C1 segment of cervical spinal cord (tissue), 14 donors: ENCODE measurements at regions not wholly inside any gene's neighbourhood (a gene's known extent, or its start where the extent isn't known, plus 50 kb on each side); places are given as distances from the start of the nearest gene placed in this dataset.

ENCODE experiments used
- DNase-seq, 14 donors: peaks; one replicate each; lab custom pipeline; 2025; lab: John Stamatoyannopoulos, UW

- no peak for DNase-seq
Observed at GRCh38 chr4:31058656-31059055, 338.5 kb downstream of the PCDH7 start.

DNA sequence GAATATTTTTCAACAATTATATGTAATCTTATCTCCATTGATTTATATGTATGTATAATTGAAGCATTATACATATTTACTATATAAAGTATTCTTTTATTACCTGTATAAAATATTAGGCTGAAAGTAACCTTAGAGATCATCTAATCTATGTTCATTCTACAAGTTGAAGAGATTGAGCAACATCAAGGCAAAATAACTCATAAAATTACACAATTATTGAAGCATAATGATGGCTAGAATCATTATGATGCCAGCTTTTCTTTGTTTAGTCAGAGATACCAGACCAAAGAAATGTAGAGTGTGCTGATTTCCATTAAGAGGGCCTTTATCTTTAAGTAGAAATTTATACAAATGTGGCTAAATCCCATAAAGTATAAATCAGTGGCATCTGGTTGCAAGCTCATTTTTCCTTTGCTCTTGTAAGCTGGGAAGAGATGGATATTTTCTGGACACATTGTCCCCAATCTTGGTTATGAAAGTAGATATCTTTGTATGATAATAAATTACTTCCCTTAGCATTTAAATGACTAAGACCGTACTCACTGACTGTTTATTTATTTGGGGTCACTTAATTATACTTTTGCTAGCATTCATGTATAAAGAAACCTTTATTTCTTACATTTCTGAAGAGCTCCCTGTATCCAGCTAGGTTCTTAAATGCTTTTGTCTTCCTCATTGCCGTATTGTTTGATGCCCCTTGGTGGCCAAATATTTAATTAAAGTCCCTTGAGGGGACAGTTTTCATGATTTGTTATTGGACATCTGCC, 339.8 kb downstream of the PCDH7 start:
- DNase-seq, result no peak

- DNase-seq, result no peak
Observed at GRCh38 chr4:31065086-31065485, 344.9 kb downstream of the PCDH7 start.

GRCh38 chr4:31068257-31069075, 348.3 kb downstream of the PCDH7 start:
- DNase-seq, result no peak

DNA sequence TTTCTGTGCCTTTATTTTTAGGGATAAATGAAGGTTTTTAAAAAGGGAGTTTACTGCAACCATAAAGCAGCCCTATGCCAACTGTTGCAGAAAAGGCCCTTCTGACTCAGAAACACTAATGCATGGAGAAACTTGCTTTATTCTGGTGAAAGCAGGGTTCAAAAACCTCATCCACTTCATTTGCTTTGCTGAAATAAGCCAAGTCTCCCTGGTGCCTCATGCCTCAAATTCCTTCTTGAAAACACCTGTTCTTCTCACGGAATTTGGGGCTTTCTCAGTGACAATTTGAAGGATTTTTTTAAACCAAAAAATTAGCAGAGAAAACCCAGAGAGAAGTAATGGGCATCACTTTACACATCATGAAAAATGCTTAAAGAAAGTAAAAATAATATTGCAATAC, 349.0 kb downstream of the PCDH7 start:
- DNase-seq, result no peak

GRCh38 chr4:31071508-31072486, 351.6 kb downstream of the PCDH7 start:
- DNase-seq, result no peak

DNA sequence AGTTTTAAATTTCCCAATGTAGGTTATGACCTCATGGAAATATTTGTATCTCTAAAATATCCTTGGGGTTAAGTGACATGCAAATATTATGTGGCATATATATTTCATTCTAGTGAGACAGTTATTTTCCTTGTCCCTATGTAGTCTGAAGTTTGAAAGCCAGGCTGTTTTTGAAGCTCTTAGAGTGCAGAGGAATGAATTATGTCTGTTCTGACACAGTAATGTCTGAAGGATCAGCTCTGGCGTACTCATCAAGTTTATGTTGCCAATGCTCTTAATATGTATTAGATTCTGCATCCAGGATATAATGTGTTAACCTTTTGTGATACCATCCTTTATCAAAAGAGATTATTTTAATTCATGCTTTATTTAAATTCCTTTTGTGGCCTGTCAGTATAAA, 355.8 kb downstream of the PCDH7 start:
- DNase-seq, result no peak

DNA sequence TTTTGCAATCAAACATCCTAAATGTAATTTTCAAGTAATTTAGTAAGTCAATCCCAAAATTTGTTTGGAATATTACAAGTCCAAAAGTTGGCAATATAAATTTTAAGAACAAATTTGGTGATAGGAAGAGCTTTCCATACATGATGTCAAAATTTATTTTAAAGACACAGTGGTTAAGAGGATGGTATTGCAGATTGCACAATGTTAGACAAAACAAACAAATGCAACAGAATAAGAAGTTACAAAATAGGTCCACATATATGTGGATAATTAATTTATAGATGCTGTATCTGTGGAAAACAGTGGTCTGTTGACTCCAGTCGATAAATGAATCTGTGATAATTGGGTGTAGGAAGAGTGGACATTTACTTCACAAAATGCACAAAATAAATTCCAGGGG, 358.5 kb downstream of the PCDH7 start:
- DNase-seq, result no peak

DNA sequence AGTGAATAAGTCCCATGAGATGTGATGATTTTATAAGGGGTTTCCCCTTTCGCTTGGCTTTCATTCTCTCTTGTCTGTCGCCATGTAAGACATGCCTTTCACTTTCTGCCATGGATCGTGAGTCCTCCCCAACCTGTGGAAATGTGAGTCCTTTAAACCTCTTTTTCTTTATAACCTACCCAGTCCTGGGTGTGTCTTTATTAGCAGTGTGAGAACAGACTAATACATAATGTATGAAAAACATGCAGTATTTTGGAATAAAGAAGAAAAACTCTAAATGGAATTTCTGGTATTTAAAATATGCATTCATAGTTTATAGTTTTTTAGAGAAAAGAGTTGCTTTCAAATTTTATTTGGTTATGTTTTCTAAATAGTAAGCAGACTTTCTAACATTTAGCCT, 360.7 kb downstream of the PCDH7 start:
- DNase-seq, result no peak

DNA sequence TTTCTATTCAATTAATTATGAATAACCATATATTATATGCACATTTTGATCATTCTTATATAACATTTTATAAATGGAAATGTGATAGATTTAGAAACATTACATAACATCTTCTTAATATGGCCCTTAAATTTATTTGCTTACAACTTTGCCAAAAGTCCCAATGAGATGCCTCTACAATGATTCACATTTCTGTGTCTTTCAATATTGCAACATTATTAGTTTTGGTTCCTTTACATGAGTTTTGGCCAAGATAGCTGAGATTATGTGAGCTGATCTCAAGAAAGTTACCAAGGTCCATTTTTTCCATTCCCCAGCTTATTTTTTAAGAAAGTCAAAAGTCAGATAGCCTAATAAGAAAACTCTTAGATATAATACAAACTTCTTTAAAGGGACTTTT, 361.2 kb downstream of the PCDH7 start:
- DNase-seq, result no peak

GRCh38 chr4:31083456-31083855, 363.3 kb downstream of the PCDH7 start:
- DNase-seq, result no peak

- DNase-seq, result no peak
Observed at GRCh38 chr4:31084806-31085416, 364.7 kb downstream of the PCDH7 start.

GRCh38 chr4:31085689-31086088, 365.5 kb downstream of the PCDH7 start:
- DNase-seq, result no peak

DNA sequence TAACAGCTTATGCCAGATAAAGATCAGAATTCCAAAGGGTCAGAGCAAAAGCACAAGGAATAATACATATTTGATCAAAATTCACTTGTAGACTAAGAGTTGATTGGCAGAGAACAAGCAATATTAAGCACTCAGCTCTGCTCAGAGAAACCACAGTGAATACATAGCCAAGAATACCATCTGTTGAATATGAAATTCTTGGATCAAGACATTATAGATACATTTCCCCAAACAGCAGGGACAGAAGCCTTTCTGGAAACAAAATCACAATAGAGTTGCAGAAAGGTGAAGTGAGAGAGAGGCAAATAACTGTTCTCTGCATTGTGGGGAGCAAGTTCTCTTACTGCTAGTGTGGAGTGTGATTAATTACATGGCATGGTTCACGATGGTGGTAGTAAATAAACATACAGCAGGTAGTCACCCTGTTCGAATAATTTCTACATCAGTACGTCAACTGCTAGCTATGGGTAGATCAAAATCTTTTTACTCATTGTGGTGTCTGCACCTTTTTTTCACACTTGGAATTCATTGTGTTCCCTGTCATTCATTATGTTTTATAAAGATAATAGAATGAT, 366.7 kb downstream of the PCDH7 start:
- no peak for DNase-seq

DNA sequence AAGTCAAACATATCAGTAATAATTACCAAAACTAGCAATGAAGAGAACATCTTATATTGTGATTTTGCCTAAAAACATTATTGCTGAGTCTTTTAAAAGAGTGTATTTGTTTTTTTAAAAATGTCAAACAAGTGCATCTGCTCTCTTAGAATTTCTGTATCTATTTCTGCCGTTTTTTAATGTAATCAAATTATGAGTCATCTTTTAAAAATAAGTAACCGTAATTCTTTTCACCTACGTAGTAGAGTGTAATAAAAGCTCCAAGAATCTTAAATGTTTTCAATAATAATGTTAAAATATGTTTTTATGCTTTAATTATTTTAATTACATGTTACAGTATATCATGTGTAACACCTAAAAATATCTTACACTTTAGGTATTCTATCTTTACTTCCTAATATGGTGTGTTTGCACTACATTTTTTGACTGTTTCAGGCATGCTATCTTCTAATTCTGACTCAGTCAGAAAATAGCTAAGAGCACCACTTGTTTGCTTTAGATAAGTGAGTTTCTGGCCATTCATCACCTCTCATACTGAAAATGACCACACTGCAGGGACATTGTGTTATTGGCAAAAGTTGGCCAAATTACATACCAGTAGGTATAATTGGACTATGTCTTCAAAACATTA, 368.5 kb downstream of the PCDH7 start:
- no peak for DNase-seq

DNA sequence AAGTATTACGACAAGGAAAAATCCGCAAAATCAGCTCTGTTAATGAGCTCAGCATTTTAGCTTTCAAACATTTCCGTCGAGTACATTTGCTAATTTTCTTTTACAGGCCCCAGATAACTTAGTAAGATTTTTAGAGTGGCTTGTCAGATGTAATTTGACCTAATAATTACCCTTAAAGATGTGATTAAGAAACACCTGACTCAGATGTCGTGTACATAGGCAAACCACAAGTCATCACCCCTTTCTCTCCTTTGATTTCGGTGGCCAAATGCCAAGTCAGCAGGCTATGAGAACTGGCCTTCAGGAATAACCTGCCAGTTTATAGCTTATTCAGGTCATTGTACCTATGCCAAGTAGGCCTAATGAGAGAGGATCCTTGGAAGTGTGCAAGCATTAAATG, 369.6 kb downstream of the PCDH7 start:
- no peak for DNase-seq

DNA sequence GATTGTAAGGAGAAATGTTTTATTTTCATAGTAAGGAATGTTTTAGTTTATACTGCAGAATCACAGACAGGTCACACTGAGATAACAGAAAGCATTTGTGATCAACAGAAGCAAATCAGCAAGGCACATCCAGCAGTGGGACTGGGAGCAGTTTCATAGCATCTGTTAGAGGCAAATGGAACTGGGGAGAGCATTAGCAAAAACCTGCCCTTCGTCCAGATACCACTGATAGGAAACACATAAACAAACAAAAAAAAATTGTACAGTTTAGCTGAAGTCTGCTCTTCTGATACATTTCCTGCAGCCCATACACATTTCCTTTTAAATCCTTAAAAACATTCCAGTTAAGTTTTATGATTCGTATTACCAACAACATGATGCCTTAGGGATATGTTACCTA, 374.3 kb downstream of the PCDH7 start:
- no peak for DNase-seq

- DNase-seq, result no peak
Observed at GRCh38 chr4:31097999-31098398, 377.8 kb downstream of the PCDH7 start.

- DNase-seq, result no peak
Observed at GRCh38 chr4:31100536-31100935, 380.4 kb downstream of the PCDH7 start.

- no peak for DNase-seq
Observed at GRCh38 chr4:31104043-31104442, 383.9 kb downstream of the PCDH7 start.

DNA sequence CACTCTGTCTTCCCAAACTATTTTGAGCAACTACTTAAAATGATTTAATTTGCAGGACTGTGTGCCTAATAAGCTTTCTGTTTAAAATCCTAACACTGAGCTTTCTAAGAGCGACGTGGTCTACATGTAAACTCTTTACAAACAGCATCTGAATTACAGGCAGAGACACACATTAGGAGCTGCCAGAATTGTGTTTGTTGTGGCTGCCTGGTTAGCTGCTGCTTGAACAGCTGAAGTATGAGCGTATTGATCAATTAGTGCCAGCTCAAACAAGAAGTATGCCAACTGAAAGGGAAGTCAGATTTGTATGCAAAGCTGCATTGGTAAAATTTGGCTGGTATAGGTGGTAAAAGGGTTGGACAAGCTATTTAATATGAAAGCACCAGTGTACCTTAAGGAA, 384.4 kb downstream of the PCDH7 start:
- DNase-seq, result no peak
